SH-SY5Y (cell line): ENCODE measurements at regions not wholly inside any gene's neighbourhood (a gene's known extent, or its start where the extent isn't known, plus 50 kb on each side); places are given as distances from the start of the nearest gene placed in this dataset.

ENCODE experiments used
- GATA2 ChIP-seq: IDR thresholded peaks from 2 replicates; pipeline ENCODE4 v1.6.1; 2011; ENCODE audit warnings: mild to moderate bottlenecking, low read depth, low read length
- GATA3 ChIP-seq: IDR thresholded peaks from 2 replicates; pipeline ENCODE4 v1.6.1; 2011; ENCODE audit warnings: low read depth, mild to moderate bottlenecking, low read length, moderate library complexity

- TF ChIP-seq GATA2 (no peak), GATA3 (no peak)
Observed at GRCh38 chr7:1377111-1377909, 82.0 kb downstream of the MICALL2 start.
